Amygdala (tissue), 56 donors: ENCODE measurements at regions not wholly inside any gene's neighbourhood (a gene's known extent, or its start where the extent isn't known, plus 50 kb on each side); places are given as distances from the start of the nearest gene placed in this dataset.

Source experiments
- DNase-seq, 56 donors: peaks; one replicate each; lab custom pipeline; 2025; lab: John Stamatoyannopoulos, UW

- DNase-seq, result no peak
Measured at GRCh38 chr5:28226407-28226806, 1188.0 kb upstream of the CDH9 start.

- DNase-seq, result no peak
Measured at GRCh38 chr5:28219539-28219938, 1181.2 kb upstream of the CDH9 start.

GRCh38 chr5:28217695-28218094 lies 1179.3 kb upstream of the CDH9 start:
- DNase-seq, result no peak

- no peak for DNase-seq
Measured at GRCh38 chr5:28216939-28217360, 1178.6 kb upstream of the CDH9 start.

- no peak for DNase-seq
Measured at GRCh38 chr5:28215091-28215490, 1176.7 kb upstream of the CDH9 start.

- DNase-seq, result no peak
Measured at GRCh38 chr5:28214292-28214691, 1175.9 kb upstream of the CDH9 start.

- no peak for DNase-seq
Measured at GRCh38 chr5:28208356-28208755, 1170.0 kb upstream of the CDH9 start.

- DNase-seq, result no peak
Measured at GRCh38 chr5:28190011-28190410, 1151.6 kb upstream of the CDH9 start.

- no peak for DNase-seq
Measured at GRCh38 chr5:28174691-28175090, 1136.3 kb upstream of the CDH9 start.

GRCh38 chr5:28165096-28165495 lies 1126.7 kb upstream of the CDH9 start:
- DNase-seq, result peak in 5 of 56 donors; percentile 1 to 19 (median 1)

GRCh38 chr5:28164568-28164967 lies 1126.2 kb upstream of the CDH9 start:
- no peak for DNase-seq

GRCh38 chr5:28156981-28157380 lies 1118.6 kb upstream of the CDH9 start:
- no peak for DNase-seq

- no peak for DNase-seq
Measured at GRCh38 chr5:28143519-28143918, 1105.1 kb upstream of the CDH9 start.

GRCh38 chr5:28132151-28132550 lies 1093.8 kb upstream of the CDH9 start:
- DNase-seq, result no peak

- no peak for DNase-seq
Measured at GRCh38 chr5:28117691-28118090, 1079.3 kb upstream of the CDH9 start.

GRCh38 chr5:28117273-28117672 lies 1078.9 kb upstream of the CDH9 start:
- DNase-seq, result no peak

GRCh38 chr5:28110781-28111180 lies 1072.4 kb upstream of the CDH9 start:
- no peak for DNase-seq

- DNase-seq, result no peak
Measured at GRCh38 chr5:28104080-28104479, 1065.7 kb upstream of the CDH9 start.

GRCh38 chr5:28084069-28084468 lies 1045.7 kb upstream of the CDH9 start:
- DNase-seq, result no peak

GRCh38 chr5:28082610-28083009 lies 1044.2 kb upstream of the CDH9 start:
- no peak for DNase-seq

- no peak for DNase-seq
Measured at GRCh38 chr5:28077291-28078240, 1039.2 kb upstream of the CDH9 start.

GRCh38 chr5:28066856-28067255 lies 1028.5 kb upstream of the CDH9 start:
- DNase-seq, result no peak
